ENCODE measurements at regions not wholly inside any gene's neighbourhood (a gene's known extent, or its start where the extent isn't known, plus 50 kb on each side); places are given as distances from the start of the nearest gene placed in this dataset.

DNA sequence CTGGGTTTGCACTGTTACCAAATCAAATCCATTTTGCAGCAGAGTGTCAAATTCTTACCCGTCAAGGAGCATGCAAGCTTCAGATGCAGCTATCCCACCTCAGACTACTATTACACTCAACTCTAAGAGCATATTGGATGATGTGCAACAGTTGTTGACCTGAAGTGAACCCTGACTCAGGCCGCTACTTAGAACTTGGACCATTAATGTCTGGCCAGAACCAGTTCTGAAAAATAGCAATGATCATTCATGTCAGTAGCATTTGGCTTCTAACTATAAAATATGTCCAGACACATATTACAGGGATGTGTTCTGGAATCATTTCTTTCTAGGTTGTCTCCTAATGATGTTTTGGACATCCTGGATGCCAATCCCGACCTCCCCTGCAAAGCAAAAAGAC, 135.5 kb upstream of the PKDCC start:
- TF ChIP-seq, protein P1, sequence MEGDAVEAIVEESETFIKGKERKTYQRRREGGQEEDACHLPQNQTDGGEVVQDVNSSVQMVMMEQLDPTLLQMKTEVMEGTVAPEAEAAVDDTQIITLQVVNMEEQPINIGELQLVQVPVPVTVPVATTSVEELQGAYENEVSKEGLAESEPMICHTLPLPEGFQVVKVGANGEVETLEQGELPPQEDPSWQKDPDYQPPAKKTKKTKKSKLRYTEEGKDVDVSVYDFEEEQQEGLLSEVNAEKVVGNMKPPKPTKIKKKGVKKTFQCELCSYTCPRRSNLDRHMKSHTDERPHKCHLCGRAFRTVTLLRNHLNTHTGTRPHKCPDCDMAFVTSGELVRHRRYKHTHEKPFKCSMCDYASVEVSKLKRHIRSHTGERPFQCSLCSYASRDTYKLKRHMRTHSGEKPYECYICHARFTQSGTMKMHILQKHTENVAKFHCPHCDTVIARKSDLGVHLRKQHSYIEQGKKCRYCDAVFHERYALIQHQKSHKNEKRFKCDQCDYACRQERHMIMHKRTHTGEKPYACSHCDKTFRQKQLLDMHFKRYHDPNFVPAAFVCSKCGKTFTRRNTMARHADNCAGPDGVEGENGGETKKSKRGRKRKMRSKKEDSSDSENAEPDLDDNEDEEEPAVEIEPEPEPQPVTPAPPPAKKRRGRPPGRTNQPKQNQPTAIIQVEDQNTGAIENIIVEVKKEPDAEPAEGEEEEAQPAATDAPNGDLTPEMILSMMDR (IDR thresholded peaks at IDR 0.05; ENCODE audit: insufficient read depth, low read length): no peak
- TF ChIP-seq POLR2AphosphoS5 (IDR thresholded peaks at IDR 0.05; ENCODE audit: low read depth) (no peak), GABPA (IDR thresholded peaks at IDR 0.05; ENCODE audit: low read depth) (no peak)

Data from HL-60 (cell line).